SJSA1 (cell line): ENCODE measurements at regions not wholly inside any gene's neighbourhood (a gene's known extent, or its start where the extent isn't known, plus 50 kb on each side); places are given as distances from the start of the nearest gene placed in this dataset.

Experiments used
- DNase-seq, 2 experiments: peaks; one replicate each; pipeline ENCODE4 v3.0.0-alpha.2; 2015 to 2020; ENCODE audit warnings: low spot score in 2 of 2, low read depth in 1 of 2
- H3K27ac ChIP-seq: fragments of 250-450 bp; sonication (Bioruptor Pico); 2 replicates; pipeline ENCODE4 v1.5.1; 2020; ENCODE audit warnings: mild to moderate bottlenecking, moderate library complexity
- H3K27me3 ChIP-seq: fragments of 250-450 bp; sonication (Bioruptor Pico); replicated peaks from 2 replicates; pipeline ENCODE4 v1.5.1; 2020; ENCODE audit warnings: mild to moderate bottlenecking, moderate library complexity
- H3K36me3 ChIP-seq: fragments of 250-450 bp; sonication (Bioruptor Pico); 2 replicates; pipeline ENCODE4 v1.5.1; 2020; ENCODE audit warnings: mild to moderate bottlenecking
- H3K4me1 ChIP-seq: fragments of 250-450 bp; sonication (Bioruptor Pico); replicated peaks from 2 replicates; pipeline ENCODE4 v1.6.1; 2021; ENCODE audit warnings: mild to moderate bottlenecking
- H3K4me3 ChIP-seq: fragments of 250-450 bp; sonication (Bioruptor Pico); 2 replicates; pipeline ENCODE4 v1.5.1; 2020; ENCODE audit warnings: mild to moderate bottlenecking
- H3K9me3 ChIP-seq: fragments of 250-450 bp; sonication (Bioruptor Pico); replicated peaks from 2 replicates; pipeline ENCODE4 v1.5.1; 2020; ENCODE audit warnings: mild to moderate bottlenecking

DNA sequence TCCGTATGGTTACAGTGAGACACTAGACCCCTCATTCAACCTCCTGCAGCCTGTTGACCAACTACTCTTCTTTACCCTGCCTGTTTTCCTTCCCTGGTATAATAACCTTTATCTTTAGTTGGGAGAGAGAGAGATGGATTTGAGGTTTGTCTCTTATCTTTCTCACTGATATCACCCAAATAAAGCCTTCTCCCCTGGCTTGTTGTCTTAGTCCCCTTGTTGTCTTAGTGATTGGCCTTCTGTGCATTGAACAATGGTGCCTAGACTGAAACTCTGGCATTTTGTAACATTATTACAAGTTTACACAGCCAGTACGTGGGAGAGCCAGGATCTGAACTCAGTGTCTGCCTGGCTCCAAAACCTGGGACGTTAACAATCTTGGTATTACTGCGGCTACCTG, 560.8 kb downstream of the HS3ST4 start:
- no peaks in the 10 kb centered on the region for H3K27me3 ChIP-seq
- H3K4me1 ChIP-seq = no peaks in the 10 kb centered on the region
- H3K4me3 ChIP-seq = no peak overlapping the region
- H3K36me3 ChIP-seq = no peaks in the 10 kb centered on the region
- no peak overlapping the region for H3K27ac ChIP-seq
- H3K9me3 ChIP-seq = no peaks in the 10 kb centered on the region
- DNase-seq = no peak

DNA sequence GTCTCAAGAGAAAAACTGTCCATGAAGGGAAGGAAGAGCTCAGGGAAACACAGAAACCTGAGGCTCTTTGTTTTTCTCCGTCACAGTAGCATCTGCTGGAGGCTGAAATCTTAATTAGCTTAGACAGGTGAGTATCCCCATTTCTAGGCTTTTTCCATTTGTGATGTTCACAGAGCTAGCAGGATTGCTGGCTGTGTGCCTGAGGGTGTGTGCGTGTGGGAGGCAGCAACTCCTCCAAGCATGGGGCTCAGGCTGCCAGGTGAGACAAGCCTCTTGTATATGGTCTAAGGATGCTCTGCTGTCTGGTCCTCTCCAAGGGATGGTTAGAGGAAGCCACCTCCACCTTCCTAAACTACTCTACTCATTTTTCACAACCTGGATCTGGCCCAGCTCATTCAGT, 569.9 kb downstream of the HS3ST4 start:
- no peaks in the 10 kb centered on the region for H3K27me3 ChIP-seq
- DNase-seq = no peak
- no peaks in the 10 kb centered on the region for H3K36me3 ChIP-seq
- H3K9me3 ChIP-seq = 0 out of 2 replicates have a peak, but pooled peaks cover 4% of the 10 kb centered on the region
- H3K27ac ChIP-seq = no peak overlapping the region
- no peaks in the 10 kb centered on the region for H3K4me1 ChIP-seq
- H3K4me3 ChIP-seq = no peak overlapping the region

DNA sequence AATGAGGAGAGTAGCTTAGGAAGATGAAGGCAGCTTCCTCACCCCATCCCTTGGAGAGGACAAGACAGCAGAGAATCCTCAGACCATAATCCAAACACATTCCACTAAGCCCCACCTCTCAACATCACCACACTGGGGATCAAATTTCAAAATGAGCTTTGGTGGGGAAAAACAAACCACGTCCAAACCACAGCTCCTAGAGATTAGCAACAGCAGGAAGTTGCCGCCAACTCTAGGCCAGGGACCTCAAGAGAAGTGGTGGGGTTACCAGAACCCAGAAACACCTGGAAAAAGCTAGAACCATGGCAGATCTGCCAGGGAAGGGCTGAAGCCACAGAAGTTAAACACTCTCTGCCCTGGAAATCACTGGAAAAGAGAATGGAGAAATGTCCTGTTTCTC, 571.6 kb downstream of the HS3ST4 start:
- DNase-seq = no peak
- no peaks in the 10 kb centered on the region for H3K4me1 ChIP-seq
- H3K9me3 ChIP-seq = 0 out of 2 replicates have a peak, but pooled peaks cover 4% of the 10 kb centered on the region
- H3K27me3 ChIP-seq = no peaks in the 10 kb centered on the region
- no peak overlapping the region for H3K4me3 ChIP-seq
- H3K27ac ChIP-seq = no peak overlapping the region
- no peaks in the 10 kb centered on the region for H3K36me3 ChIP-seq

DNA sequence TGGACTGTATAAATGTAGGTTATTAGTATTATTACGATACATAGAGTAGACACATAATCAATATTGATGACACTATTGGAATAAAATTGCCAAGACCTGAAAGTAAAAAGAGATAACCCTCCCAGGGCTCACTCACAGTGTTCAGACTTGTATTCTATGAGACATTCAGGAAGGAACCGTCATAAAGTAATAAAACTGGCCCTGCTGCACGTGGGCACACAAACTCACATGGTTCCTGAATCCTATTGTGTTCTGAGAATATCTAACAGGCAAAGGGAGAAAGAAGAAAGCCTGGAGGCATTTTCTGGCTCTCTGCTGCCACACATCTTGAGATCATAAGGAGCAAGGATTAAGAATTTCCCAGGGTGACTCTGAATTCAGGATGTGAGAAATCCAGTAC, 575.9 kb downstream of the HS3ST4 start:
- no peak overlapping the region for H3K27ac ChIP-seq
- 0 out of 2 replicates have a peak, but pooled peaks cover 4% of the 10 kb centered on the region for H3K9me3 ChIP-seq
- H3K27me3 ChIP-seq = no peaks in the 10 kb centered on the region
- H3K36me3 ChIP-seq = no peaks in the 10 kb centered on the region
- no peak for DNase-seq
- H3K4me3 ChIP-seq = no peak overlapping the region
- no peaks in the 10 kb centered on the region for H3K4me1 ChIP-seq

DNA sequence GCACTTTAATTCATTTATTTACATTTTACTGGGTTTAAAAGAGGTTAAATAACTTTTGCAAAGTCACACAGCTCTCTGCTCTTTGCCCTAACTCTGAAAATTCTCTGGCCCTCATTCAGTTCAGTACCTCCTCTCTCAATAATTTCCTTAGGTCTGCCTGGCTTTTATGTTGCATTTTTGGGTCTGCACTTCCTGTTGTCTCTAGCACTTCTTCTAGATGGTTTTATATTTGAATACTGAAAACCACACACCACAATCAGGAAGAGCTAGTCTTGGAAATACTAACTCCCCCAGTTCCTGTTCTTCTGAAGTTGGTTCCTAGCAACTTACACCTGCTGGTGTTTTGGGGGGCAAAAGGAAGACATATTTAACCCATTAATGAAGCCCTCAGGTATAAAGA, 577.9 kb downstream of the HS3ST4 start:
- 0 out of 2 replicates have a peak, but pooled peaks cover 4% of the 10 kb centered on the region for H3K9me3 ChIP-seq
- no peak overlapping the region for H3K4me3 ChIP-seq
- no peaks in the 10 kb centered on the region for H3K27me3 ChIP-seq
- H3K36me3 ChIP-seq = no peaks in the 10 kb centered on the region
- no peak for DNase-seq
- no peak overlapping the region for H3K27ac ChIP-seq
- H3K4me1 ChIP-seq = no peaks in the 10 kb centered on the region

DNA sequence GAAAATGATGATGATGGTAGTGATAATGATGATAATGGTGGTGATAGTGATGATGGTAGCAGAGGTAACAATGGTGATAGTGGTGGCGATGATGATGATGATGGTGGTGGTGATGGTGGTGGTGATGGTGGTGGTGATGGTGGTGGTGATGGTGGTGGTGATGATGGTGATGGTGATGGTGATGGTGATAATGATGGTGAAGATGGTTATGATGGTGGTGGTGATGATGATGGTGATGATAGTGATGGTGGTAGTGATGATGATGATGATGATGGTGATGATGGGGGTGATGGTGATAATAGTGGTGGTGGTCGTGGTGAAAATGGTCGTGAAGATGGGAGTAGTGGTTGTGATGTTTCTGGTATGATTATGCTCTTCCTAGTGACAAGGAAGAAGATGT, 581.8 kb downstream of the HS3ST4 start:
- H3K9me3 ChIP-seq = no peaks in the 10 kb centered on the region

DNA sequence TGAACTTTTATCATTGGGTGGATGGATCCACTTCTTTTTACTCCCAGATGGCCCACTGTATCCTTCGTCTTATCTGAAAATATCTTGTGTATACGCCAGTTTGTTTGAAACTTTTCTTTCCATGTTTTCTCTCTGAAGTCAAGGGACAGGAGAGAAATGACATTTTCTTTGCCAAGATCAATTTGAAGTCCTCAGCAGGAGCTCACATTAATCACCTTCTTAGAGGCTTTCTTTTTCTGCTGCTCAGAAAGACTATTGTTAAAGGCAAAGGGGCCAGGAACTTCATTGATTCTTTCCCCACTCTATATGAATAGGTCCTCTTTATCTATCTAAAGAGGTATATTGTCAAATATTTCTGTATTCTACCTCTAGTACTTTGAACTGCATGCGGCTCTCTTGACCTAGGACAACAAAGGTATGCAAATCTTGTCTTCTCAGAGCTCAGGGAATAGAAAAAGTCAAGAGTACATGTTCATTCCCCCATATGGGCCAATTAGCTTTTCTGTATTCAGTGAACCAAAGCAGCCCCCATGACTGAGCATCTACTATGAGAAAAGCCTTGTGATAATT, 583.3 kb downstream of the HS3ST4 start:
- no peak for DNase-seq
- Histone ChIP-seq H3K27ac (no peak overlapping the region), H3K4me1 (no peaks in the 10 kb centered on the region)

More for the DNA sequence above, 581.8 kb downstream of the HS3ST4 start:
- Histone ChIP-seq H3K4me1 (no peaks in the 10 kb centered on the region), H3K4me3 (no peak overlapping the region), H3K36me3 (no peaks in the 10 kb centered on the region), H3K27me3 (no peaks in the 10 kb centered on the region), H3K27ac (no peak overlapping the region)
- DNase-seq = no peak

DNA sequence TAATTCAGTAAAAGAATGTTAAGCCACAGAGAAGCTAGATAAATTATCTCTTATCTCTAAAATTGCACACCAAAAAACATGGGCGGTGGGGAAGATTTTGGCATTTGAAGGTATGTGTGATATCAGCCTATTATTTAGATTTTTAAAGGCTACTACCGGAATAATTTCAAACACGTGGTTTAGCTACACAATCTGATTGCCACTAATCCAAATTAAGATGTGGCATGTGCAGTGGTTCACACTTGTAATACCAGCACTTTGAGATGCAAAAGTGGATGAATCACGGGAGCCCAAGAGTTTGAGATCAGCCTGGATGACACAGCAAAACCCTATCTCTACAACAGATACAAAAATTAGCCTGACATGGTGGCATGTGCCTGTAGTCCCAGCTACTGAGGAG, 584.5 kb downstream of the HS3ST4 start:
- H3K27me3 ChIP-seq = no peaks in the 10 kb centered on the region
- no peaks in the 10 kb centered on the region for H3K4me1 ChIP-seq
- H3K4me3 ChIP-seq = no peak overlapping the region
- no peak for DNase-seq
- no peaks in the 10 kb centered on the region for H3K9me3 ChIP-seq
- no peaks in the 10 kb centered on the region for H3K36me3 ChIP-seq
- no peak overlapping the region for H3K27ac ChIP-seq

More for the DNA sequence above, 583.3 kb downstream of the HS3ST4 start:
- no peak overlapping the region for H3K4me3 ChIP-seq
- no peaks in the 10 kb centered on the region for H3K36me3 ChIP-seq
- H3K27me3 ChIP-seq = no peaks in the 10 kb centered on the region
- no peaks in the 10 kb centered on the region for H3K9me3 ChIP-seq

DNA sequence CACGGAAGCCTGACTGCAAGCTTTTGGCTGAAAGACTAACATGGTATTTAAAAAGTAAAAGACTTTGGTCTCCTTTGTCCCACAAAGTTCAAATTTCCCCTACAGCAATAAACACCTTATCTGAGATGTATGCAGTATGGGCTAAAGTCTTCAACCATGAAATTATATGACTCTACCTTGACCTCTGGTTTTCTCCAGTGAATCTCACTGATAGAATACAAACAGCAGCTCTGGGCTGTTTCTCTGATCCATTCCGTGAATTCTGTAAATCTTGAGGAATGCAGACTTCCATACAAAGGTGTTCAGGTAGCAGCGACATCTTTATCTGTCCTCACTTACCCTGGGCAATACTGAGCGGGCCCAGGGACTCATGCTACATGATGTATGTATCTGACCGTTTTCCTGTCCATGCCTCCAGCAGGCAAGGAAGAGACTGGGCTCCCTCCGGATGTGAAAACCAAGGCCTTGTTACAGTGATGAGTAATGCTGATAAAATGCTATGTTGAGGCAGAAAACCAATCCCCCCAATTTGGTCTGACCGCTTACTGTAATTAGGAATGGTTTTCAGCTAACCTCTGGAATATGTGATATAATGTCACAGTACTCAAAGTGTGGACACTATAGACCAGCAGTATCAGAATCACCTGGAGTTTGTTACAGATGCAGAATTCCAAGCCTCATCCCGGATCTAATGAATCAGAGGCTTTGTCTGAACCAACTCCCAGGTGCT, 589.8 kb downstream of the HS3ST4 start:
- Histone ChIP-seq H3K36me3 (no peaks in the 10 kb centered on the region), H3K4me1 (no peaks in the 10 kb centered on the region), H3K27ac (no peak overlapping the region), H3K9me3 (no peaks in the 10 kb centered on the region), H3K27me3 (no peaks in the 10 kb centered on the region), H3K4me3 (no peak overlapping the region)
- no peak for DNase-seq

DNA sequence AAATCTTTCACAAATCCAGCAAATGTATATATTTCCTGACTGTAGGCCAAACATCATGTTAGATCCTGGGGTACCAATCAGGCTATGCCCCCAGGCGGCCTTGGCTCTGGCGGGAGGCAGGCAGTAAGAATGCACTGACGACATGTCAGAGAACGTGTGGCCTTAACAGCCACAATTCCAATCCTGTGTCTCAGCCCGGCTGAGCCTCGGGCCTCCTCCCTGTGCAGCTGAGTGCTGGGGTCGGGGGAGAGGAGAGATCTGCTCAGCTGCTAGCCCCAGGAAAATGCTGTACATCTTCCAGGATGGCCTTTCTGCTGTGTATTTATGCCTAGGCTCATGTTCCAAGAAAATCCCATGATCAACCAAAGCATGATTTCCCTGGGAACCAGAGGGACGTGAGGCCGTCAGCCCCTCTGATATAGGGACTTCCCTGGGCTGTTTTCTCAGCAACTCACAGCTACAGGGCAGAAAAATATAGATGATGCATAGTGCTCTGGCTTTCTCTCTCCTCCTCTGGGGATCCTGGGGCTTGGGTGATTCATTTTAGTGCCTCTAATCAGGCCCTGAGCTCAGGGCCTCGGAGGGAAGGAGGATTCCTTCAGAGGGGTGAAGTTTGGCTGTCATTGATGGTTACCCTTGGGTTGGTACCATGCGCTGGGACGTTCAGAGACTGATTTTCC, 604.0 kb downstream of the HS3ST4 start:
- H3K36me3 ChIP-seq = no peaks in the 10 kb centered on the region
- no peak overlapping the region for H3K27ac ChIP-seq
- H3K9me3 ChIP-seq = no peaks in the 10 kb centered on the region
- no peaks in the 10 kb centered on the region for H3K4me1 ChIP-seq
- no peaks in the 10 kb centered on the region for H3K27me3 ChIP-seq
- no peak for DNase-seq
- no peak overlapping the region for H3K4me3 ChIP-seq

DNA sequence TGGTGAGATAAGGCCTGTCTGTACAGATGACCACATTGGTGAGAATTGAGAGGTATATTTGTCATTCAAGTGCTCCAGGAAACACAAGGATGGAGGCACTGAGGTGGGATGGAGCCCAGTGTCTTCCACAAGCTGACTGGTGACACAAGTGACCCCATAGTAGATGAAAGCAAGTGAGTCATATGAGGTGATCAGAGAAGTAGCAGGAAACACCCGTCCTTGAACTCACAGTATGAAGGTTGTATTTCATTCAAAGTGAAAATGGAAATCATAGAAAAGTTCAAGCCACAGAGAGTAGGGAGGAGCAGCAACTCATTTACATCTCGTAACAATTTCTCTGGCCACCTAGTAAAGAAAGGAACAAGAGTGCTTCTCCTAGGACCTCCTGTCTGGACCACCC, 609.8 kb downstream of the HS3ST4 start:
- Histone ChIP-seq H3K9me3 (no peaks in the 10 kb centered on the region), H3K27me3 (no peaks in the 10 kb centered on the region), H3K4me3 (no peak overlapping the region), H3K4me1 (no peaks in the 10 kb centered on the region), H3K36me3 (no peaks in the 10 kb centered on the region), H3K27ac (no peak overlapping the region)
- no peak for DNase-seq

DNA sequence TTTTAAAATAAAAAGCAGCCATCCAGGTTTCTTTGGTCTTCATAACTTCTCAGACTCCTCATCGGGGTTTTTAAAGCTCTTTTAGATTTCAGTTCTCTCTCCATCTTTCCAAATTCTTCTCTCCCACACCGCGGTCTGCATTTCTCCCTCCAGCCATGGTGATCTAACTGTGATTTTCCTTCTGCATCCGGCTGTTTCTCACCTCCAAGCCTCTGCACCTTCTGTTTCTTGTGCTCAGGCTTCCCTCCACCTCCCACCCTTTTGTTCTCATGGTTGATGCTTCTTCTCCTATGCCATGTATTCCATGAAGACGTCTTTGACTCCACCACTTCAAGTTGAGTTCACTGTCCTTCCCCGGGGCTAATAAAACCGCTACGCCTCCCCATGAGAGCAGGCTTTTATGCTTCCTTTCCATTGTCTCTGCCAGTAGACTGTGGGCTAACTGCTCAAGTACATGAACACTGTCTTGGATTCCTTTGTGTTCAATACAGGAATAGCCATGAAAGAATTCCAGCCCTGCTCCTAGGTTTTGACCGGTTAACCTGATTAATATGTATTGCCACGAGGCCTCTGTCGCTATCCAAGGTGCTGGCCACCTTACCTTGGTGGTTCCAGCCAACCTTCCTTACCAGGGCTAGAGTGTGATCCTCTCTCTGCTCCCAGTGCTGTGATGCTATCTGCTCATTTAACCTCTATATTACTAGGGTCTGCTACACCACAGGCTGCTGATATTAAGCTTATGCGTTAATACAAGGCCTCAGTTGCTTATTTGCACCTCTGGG, 625.1 kb downstream of the HS3ST4 start:
- Histone ChIP-seq H3K36me3 (no peaks in the 10 kb centered on the region), H3K27ac (no peak overlapping the region), H3K4me3 (no peak overlapping the region), H3K9me3 (no peaks in the 10 kb centered on the region), H3K4me1 (no peaks in the 10 kb centered on the region), H3K27me3 (no peaks in the 10 kb centered on the region)
- DNase-seq = no peak

DNA sequence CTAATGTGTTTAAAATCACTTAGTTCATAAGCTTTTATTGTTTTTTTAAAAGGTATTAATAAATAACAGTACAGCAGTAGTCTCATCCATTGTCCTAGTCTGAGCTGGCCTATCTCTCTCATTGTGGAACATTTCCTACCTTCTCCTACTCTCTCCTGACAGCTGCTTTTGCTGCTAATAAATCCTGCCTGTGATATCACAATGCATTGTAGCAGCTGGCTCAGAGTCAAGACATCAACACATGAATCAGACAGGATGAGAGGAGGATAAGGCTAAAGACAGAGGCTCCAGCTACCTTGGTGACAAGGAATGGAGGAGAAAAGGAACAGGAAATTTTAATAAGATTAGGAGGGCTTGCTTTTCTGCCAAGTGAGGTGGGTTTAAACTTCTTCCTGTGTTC, 626.1 kb downstream of the HS3ST4 start:
- Histone ChIP-seq H3K27ac (no peak overlapping the region), H3K4me3 (no peak overlapping the region), H3K36me3 (no peaks in the 10 kb centered on the region), H3K27me3 (no peaks in the 10 kb centered on the region), H3K4me1 (no peaks in the 10 kb centered on the region), H3K9me3 (no peaks in the 10 kb centered on the region)
- no peak for DNase-seq

DNA sequence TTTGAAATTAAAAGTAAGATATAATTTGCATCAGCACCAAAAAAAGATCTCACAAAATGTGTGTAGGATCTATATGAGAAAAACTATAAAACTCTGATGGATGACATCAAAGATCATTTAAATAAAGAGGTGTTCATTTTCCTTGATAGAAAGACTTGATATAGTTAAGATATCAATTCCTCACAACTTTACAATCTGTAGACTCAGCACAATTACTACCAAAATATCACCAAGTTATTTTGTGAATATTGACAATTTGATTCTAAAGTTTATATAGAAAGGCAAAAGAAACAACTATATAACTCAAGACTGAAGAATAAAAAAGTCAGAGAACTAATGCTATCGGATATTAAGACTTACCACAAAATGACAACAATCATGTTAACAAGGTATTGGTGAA, 638.9 kb downstream of the HS3ST4 start:
- DNase-seq = no peak
- H3K36me3 ChIP-seq = no peaks in the 10 kb centered on the region
- H3K4me1 ChIP-seq = no peaks in the 10 kb centered on the region
- H3K9me3 ChIP-seq = no peaks in the 10 kb centered on the region
- no peaks in the 10 kb centered on the region for H3K27me3 ChIP-seq
- H3K4me3 ChIP-seq = no peak overlapping the region
- no peak overlapping the region for H3K27ac ChIP-seq
